ENCODE measurements at regions not wholly inside any gene's neighbourhood (a gene's known extent, or its start where the extent isn't known, plus 50 kb on each side); places are given as distances from the start of the nearest gene placed in this dataset.

DNA sequence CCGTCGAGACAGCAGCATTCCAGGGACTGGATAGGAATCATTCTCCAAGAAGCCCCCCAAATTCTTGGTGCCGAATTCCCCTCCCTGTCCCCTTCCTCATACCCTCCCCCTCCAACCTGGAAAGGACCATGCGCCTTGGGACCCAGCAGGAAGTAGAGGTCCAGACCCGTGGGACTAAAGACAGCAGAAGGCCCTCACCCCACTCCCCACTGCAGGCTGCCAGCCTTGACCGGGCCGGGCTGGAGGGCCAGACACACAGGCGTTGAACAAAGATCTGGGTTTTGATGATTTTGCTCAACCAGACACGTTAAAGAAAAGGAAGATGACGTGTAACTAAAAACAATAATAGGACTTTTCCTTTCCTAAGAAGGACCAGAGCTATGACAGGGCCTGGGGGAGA lies 286.5 kb downstream of the NPHP4 start:
- no peak for DNase-seq
- in situ Hi-C loops (cut with MboI; ENCODE audit: low pct_unique_long_range_greater_than_20kb, low sequenced_read_pairs): no loop called here

GRCh38 chr1:5704561-5705514 lies 287.4 kb downstream of the NPHP4 start:
- in situ Hi-C loops (cut with MboI; ENCODE audit: low pct_unique_long_range_greater_than_20kb, low sequenced_read_pairs): no loop called here
- no peak for DNase-seq

DNA sequence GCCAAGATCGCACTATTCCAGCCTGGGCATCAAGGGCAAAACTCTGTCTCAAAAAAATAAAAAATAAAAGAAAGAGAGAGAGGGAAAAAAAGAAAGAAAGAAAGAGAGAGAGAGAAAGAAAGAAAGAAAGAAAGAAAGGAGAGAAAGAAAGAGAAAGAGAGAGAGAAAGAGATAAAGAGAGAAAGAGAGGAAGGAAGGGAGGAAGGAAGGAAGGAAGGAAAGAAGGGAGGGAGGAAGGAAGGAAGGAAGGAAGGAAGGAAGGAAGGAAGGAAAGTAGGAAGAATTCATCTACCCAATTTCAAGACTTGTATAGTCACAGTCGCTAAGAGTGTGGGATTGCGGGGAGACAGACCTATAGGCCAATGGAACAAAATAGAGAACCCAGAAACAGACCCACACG lies 290.6 kb downstream of the NPHP4 start:
- no peak for DNase-seq
- in situ Hi-C loops (cut with MboI; ENCODE audit: low pct_unique_long_range_greater_than_20kb, low sequenced_read_pairs): no loop called here

GRCh38 chr1:5693568-5693967 lies 298.7 kb downstream of the NPHP4 start:
- DNase-seq: no peak
- in situ Hi-C loops (cut with MboI; ENCODE audit: low pct_unique_long_range_greater_than_20kb, low sequenced_read_pairs): no loop called here

DNA sequence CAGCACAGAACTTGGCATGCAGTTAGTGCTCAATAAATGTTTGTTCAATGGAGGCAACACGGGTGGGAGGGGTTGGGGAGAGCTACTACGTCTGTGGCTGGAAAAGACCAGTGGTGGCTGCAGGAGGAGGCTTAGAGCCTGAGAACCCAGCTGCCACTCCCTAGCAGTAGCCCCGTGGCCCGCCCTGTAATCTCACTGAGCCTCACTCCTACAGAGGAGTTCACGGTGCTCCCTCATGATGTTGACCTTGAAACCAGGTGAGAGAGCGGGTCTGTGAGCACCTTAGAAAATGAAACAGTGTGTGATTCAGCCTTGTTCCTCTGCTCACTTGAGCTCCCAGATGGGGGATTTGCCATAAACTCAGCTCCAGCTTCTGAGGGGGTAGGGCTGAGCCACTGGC lies 299.6 kb downstream of the NPHP4 start:
- no peak for DNase-seq
- in situ Hi-C loops (cut with MboI; ENCODE audit: low pct_unique_long_range_greater_than_20kb, low sequenced_read_pairs): no loop called here

GRCh38 chr1:5691795-5692509 lies 300.3 kb downstream of the NPHP4 start:
- DNase-seq: no peak
- in situ Hi-C loops (cut with MboI; ENCODE audit: low pct_unique_long_range_greater_than_20kb, low sequenced_read_pairs): no loop called here

GRCh38 chr1:5690898-5691297 lies 301.3 kb downstream of the NPHP4 start:
- no peak for DNase-seq
- in situ Hi-C loops (cut with MboI; ENCODE audit: low pct_unique_long_range_greater_than_20kb, low sequenced_read_pairs): no loop called here

DNA sequence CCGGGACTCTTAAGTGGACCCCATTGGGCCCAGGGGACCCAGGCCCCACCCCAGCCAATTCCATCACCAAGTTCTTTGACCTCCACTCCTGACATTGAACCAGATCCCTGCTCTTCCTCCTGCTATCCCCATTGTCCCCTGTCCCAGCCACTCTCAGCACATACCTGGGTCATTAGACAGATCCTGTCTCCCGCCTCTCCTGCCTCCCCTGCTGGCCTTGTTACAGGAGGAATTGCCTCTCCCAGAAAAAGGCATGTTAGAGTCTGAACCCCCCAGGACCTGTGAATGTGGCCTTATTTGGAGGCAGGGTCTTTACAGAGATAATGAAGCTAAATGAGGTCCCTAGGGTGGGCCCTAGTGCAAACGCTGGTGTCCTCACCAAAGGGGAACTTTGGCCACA lies 301.9 kb downstream of the NPHP4 start:
- in situ Hi-C loops (cut with MboI; ENCODE audit: low pct_unique_long_range_greater_than_20kb, low sequenced_read_pairs): no loop called here
- DNase-seq: no peak

GRCh38 chr1:5688081-5689077 lies 303.8 kb downstream of the NPHP4 start:
- DNase-seq: no peak

DNA sequence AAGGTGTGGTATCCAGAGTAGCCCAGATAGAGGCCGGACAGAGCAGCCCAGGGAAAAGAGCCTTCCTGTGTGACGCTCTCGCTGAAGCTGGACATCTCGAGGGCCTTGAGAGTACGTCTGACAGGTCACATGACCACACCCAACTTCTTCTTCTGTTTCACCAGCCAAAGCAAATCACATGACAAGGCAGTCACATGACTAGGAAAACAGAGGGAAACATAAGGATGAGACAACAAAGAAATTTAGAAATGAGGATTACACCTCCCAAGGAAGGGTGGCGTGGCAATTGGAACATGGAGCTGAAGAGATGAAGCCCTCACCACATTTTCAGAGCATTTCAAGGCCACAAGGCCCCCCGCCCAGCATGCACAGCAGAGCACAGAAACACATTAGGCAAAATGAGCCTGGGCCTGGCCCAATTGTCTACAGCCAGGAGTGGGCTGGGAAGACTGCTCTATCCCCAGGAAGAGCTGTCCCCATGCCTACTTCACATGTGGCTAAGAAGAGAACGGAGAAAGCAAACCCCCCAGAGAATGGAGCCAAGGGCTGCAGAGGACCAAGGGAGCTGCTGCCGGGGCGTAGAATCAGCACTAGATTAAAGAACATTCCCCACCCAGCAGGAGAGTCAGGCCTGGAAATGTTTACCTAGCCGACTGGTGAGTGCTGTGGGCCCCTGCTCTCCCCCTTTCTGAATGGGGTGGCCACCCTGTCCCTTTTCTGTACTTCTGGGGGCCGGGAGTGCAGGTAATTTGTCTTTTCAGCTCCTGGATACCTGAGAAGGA lies 305.1 kb downstream of the NPHP4 start:
- in situ Hi-C loops (cut with MboI; ENCODE audit: low pct_unique_long_range_greater_than_20kb, low sequenced_read_pairs): no loop called here
- DNase-seq: no peak

More at GRCh38 chr1:5688081-5689077, 303.8 kb downstream of the NPHP4 start:
- in situ Hi-C loops (cut with MboI; ENCODE audit: low pct_unique_long_range_greater_than_20kb, low sequenced_read_pairs): no loop called here

GRCh38 chr1:5686195-5686594 lies 306.0 kb downstream of the NPHP4 start:
- in situ Hi-C loops (cut with MboI; ENCODE audit: low pct_unique_long_range_greater_than_20kb, low sequenced_read_pairs): no loop called here
- DNase-seq: no peak

DNA sequence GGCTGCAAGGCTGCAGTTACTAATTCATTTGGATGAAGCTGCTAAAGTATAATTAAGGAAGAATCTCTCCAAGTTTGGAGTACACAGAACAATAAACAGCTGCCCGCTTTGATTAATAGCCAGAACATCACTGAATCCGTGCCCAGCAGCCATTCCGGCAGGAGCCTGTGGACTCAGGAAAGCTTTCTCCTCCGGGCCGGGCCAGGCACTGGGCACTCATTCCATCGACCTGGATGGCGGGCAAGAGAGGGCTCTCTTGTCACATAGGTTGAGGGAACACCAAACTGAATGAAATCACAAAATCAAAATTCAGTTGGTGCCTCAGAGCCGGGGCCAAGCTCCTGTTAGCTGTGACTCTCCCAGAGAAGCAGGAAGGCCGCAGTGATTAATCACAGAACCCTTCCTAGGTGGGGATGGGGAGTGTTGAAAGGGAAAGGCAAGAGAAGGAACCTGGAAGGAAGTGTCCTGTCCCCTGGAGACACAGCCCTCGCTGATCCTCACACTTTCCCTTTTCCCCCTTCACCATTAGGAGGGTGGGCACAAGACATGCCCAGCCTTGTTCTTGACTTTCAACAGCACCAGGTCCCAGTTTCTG lies 306.7 kb downstream of the NPHP4 start:
- DNase-seq: no peak

GRCh38 chr1:5684791-5685190 lies 307.4 kb downstream of the NPHP4 start:
- DNase-seq: no peak
- in situ Hi-C loops (cut with MboI; ENCODE audit: low pct_unique_long_range_greater_than_20kb, low sequenced_read_pairs): no loop called here

More for the DNA sequence above, 306.7 kb downstream of the NPHP4 start:
- in situ Hi-C loops (cut with MboI; ENCODE audit: low pct_unique_long_range_greater_than_20kb, low sequenced_read_pairs): no loop called here

DNA sequence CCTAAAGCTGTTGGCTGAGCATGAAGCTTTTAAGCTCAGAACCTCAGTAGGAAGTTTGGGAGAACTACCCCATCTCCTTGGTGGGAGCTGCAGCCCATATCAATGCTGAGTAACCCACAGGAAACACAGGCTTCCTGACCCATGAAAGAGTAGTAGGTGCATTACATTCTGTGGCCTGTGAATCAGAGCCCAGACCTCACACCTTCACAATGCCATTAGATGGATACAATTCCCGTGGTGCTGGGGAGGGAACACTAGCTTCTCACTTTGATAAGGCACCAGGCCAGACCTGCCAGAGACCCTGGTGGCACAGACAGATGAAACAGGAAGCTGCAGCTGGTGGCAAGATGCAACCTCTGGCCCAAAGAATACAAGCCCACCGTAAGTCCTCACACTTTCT lies 308.8 kb downstream of the NPHP4 start:
- in situ Hi-C loops (cut with MboI; ENCODE audit: low pct_unique_long_range_greater_than_20kb, low sequenced_read_pairs): no loop called here
- no peak for DNase-seq

DNA sequence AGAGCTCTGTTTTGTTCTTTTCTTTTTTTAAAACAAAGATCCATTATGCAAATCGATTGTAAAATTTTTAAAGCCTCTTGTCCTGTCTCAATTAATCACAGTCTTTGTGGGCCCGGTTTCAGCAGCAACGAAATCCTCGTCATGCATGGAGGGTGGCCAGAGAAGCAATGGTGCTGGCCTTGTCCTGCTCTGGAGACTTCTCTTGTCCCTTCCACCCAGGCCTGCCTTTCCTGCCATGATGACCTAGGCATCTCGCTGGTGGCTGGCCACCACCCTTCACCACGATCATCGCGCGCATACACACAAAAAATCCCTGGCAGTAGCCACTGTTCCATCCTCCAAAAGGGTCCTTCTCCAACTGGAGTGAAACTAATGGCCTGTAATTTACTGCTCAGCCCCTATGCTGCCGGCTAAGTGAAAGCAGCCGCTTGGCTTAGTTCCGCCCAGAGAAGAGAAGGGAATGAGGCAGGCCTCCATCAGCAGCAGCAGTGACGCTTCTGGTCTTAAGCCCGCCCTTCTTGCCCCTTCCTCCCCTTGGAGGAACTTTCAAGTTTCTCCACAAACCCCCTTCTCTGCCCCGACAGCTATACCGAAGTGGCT lies 309.5 kb downstream of the NPHP4 start:
- DNase-seq: no peak
- in situ Hi-C loops (cut with MboI; ENCODE audit: low pct_unique_long_range_greater_than_20kb, low sequenced_read_pairs): no loop called here

DNA sequence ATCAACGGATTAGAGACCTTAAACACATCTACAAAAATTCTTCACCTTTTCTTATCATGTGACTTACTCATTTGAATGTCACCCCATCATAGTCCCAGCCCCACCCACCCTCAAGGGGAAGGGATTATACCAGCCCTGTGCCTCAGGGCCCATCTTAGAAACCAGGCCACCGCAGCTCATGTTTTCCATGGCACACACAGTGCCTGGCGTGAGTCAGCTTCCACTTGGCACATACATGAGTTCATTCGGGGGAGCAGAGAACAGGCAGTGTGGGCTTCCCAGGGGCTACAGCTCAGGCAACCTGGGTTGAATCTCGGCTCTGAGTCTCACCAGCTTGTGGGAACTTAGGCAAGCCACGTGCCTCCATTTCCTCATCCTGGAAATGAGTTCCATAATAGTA lies 310.6 kb downstream of the NPHP4 start:
- in situ Hi-C loops (cut with MboI; ENCODE audit: low pct_unique_long_range_greater_than_20kb, low sequenced_read_pairs): no loop called here
- no peak for DNase-seq

DNA sequence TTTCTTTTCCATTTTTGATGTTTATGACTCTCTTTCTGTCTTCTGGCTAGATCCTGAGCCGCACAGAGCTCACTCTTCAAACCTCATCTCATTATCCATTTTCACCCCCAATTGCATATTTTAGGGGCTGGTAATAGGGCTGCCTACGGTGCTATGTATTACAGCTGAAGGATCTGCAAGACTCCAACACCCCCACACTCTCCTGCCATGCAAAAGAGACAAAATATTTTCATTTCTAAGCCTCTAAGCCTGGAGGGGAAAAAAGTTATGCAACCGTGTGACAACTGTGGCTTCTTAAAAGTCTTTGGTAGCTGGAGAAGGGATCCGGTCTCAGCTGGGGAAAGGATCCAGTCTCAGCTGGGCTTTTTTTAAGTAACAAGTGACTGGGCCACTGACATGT lies 311.6 kb downstream of the NPHP4 start:
- in situ Hi-C loops (cut with MboI; ENCODE audit: low pct_unique_long_range_greater_than_20kb, low sequenced_read_pairs): no loop called here
- no peak for DNase-seq

GRCh38 chr1:5678759-5679158 lies 313.5 kb downstream of the NPHP4 start:
- no peak for DNase-seq
- in situ Hi-C loops (cut with MboI; ENCODE audit: low pct_unique_long_range_greater_than_20kb, low sequenced_read_pairs): no loop called here

Measured in KBM-7 (cell line).